ENCODE measurements at regions not wholly inside any gene's neighbourhood (a gene's known extent, or its start where the extent isn't known, plus 50 kb on each side); places are given as distances from the start of the nearest gene placed in this dataset.

- no peak overlapping the region for H3K4me3 ChIP-seq
- H3K4me2 ChIP-seq (ENCODE audit: unreplicated experiment), result no peak overlapping the region
- no peaks in the 10 kb centered on the region for H3K4me1 ChIP-seq (ENCODE audit: insufficient read depth)
- H3K36me3 ChIP-seq (ENCODE audit: low read depth), result no peaks in the 10 kb centered on the region
- H3K9me2 ChIP-seq (ENCODE audit: insufficient read depth), result no peaks in the 10 kb centered on the region
- TF ChIP-seq EZH2 (IDR thresholded peaks at IDR 0.05; ENCODE audit: insufficient read depth, poor library complexity, severe bottlenecking), result no peak
- no peak for TF ChIP-seq EZH2phosphoT487 (IDR thresholded peaks at IDR 0.05; ENCODE audit: insufficient read depth, low read depth)
- DNase-seq, result no peak
- no peak overlapping the region for H3K27ac ChIP-seq
- H3K9ac ChIP-seq, result no peak overlapping the region
- H3K27me3 ChIP-seq (replicated peaks; ENCODE audit: insufficient read depth), result no peaks in the 10 kb centered on the region
- WGBS, 2 experiments (ENCODE audit: low coverage in 1 of 2, low lambda C conversion rate in 2 of 2, missing lambda C conversion rate in 2 of 2), result 20 to 35% methylated on average over 2 of the region's 2 CpGs
- no peaks in the 10 kb centered on the region for H3F3A ChIP-seq (ENCODE audit: insufficient read depth)
- in situ Hi-C loops (cut with MboI), result no loop called here
- H2AFZ ChIP-seq, result no peak overlapping the region
- no peaks in the 10 kb centered on the region for H4K20me1 ChIP-seq (ENCODE audit: insufficient read depth)
- H3K79me2 ChIP-seq (ENCODE audit: insufficient read depth), result no peaks in the 10 kb centered on the region
- H3K9me3 ChIP-seq (ENCODE audit: low read depth), result peaks cover 3% of the 10 kb centered on the region
Measured at GRCh38 chr2:5102823-5103222, 589.4 kb upstream of the SOX11 start.

GRCh38 chr2:5111581-5111980 lies 580.6 kb upstream of the SOX11 start:
- H3K4me2 ChIP-seq (ENCODE audit: unreplicated experiment), result no peak overlapping the region
- no peaks in the 10 kb centered on the region for H3K79me2 ChIP-seq (ENCODE audit: insufficient read depth)
- H3K27ac ChIP-seq, result no peak overlapping the region
- H3K9me3 ChIP-seq (ENCODE audit: low read depth), result peaks cover 3% of the 10 kb centered on the region
- in situ Hi-C loops (cut with MboI), result no loop called here
- H3F3A ChIP-seq (ENCODE audit: insufficient read depth), result no peaks in the 10 kb centered on the region
- H3K4me1 ChIP-seq (ENCODE audit: insufficient read depth), result no peaks in the 10 kb centered on the region
- H2AFZ ChIP-seq, result no peak overlapping the region
- no peak overlapping the region for H3K9ac ChIP-seq
- H3K36me3 ChIP-seq (ENCODE audit: low read depth), result no peaks in the 10 kb centered on the region
- no peaks in the 10 kb centered on the region for H4K20me1 ChIP-seq (ENCODE audit: insufficient read depth)
- H3K27me3 ChIP-seq (replicated peaks; ENCODE audit: insufficient read depth), result no peaks in the 10 kb centered on the region
- no peak overlapping the region for H3K4me3 ChIP-seq
- DNase-seq, result no peak
- H3K9me2 ChIP-seq (ENCODE audit: insufficient read depth), result no peaks in the 10 kb centered on the region
- TF ChIP-seq EZH2 (IDR thresholded peaks at IDR 0.05; ENCODE audit: insufficient read depth, poor library complexity, severe bottlenecking), result no peak
- TF ChIP-seq EZH2phosphoT487 (IDR thresholded peaks at IDR 0.05; ENCODE audit: insufficient read depth, low read depth), result no peak

- H3K36me3 ChIP-seq (ENCODE audit: low read depth), result no peaks in the 10 kb centered on the region
- peaks cover 4% of the 10 kb centered on the region for H3K9me3 ChIP-seq (ENCODE audit: low read depth)
- H3K9ac ChIP-seq, result no peak overlapping the region
- TF ChIP-seq EZH2phosphoT487 (IDR thresholded peaks at IDR 0.05; ENCODE audit: insufficient read depth, low read depth), result no peak
- no peak for TF ChIP-seq EZH2 (IDR thresholded peaks at IDR 0.05; ENCODE audit: insufficient read depth, poor library complexity, severe bottlenecking)
- no peaks in the 10 kb centered on the region for H4K20me1 ChIP-seq (ENCODE audit: insufficient read depth)
- no peak overlapping the region for H3K4me3 ChIP-seq
- in situ Hi-C loops (cut with MboI), result no loop called here
- no peaks in the 10 kb centered on the region for H3K79me2 ChIP-seq (ENCODE audit: insufficient read depth)
- no peaks in the 10 kb centered on the region for H3K4me1 ChIP-seq (ENCODE audit: insufficient read depth)
- DNase-seq, result no peak
- H3K4me2 ChIP-seq (ENCODE audit: unreplicated experiment), result no peak overlapping the region
- no peaks in the 10 kb centered on the region for H3K9me2 ChIP-seq (ENCODE audit: insufficient read depth)
- no peaks in the 10 kb centered on the region for H3K27me3 ChIP-seq (replicated peaks; ENCODE audit: insufficient read depth)
- no peak overlapping the region for H3K27ac ChIP-seq
- no peaks in the 10 kb centered on the region for H3F3A ChIP-seq (ENCODE audit: insufficient read depth)
- no peak overlapping the region for H2AFZ ChIP-seq
Measured at GRCh38 chr2:5119046-5119445, 573.1 kb upstream of the SOX11 start.

GRCh38 chr2:5121121-5121520 lies 571.1 kb upstream of the SOX11 start:
- WGBS, 2 experiments (ENCODE audit: low coverage in 1 of 2, low lambda C conversion rate in 2 of 2, missing lambda C conversion rate in 2 of 2), result 21 to 25% methylated on average over 12 of the region's 12 CpGs
- Histone ChIP-seq H3K9ac (no peak overlapping the region), H3K4me2 (ENCODE audit: unreplicated experiment) (no peak overlapping the region), H3K4me3 (no peak overlapping the region), H3K79me2 (ENCODE audit: insufficient read depth) (no peaks in the 10 kb centered on the region), H3K4me1 (ENCODE audit: insufficient read depth) (no peaks in the 10 kb centered on the region), H3K27me3 (replicated peaks; ENCODE audit: insufficient read depth) (no peaks in the 10 kb centered on the region), H3K36me3 (ENCODE audit: low read depth) (no peaks in the 10 kb centered on the region), H3K27ac (no peak overlapping the region), H2AFZ (no peak overlapping the region), H3F3A (ENCODE audit: insufficient read depth) (no peaks in the 10 kb centered on the region), H3K9me2 (ENCODE audit: insufficient read depth) (no peaks in the 10 kb centered on the region), H4K20me1 (ENCODE audit: insufficient read depth) (no peaks in the 10 kb centered on the region), H3K9me3 (ENCODE audit: low read depth) (peaks cover 4% of the 10 kb centered on the region)
- in situ Hi-C loops (cut with MboI), result no loop called here
- TF ChIP-seq EZH2 (IDR thresholded peaks at IDR 0.05; ENCODE audit: insufficient read depth, poor library complexity, severe bottlenecking) (no peak), EZH2phosphoT487 (IDR thresholded peaks at IDR 0.05; ENCODE audit: insufficient read depth, low read depth) (no peak)
- DNase-seq, result no peak

GRCh38 chr2:5121642-5122041 lies 570.5 kb upstream of the SOX11 start:
- Histone ChIP-seq H3K4me2 (ENCODE audit: unreplicated experiment) (no peak overlapping the region), H3K27ac (no peak overlapping the region), H3K79me2 (ENCODE audit: insufficient read depth) (no peaks in the 10 kb centered on the region), H3K36me3 (ENCODE audit: low read depth) (no peaks in the 10 kb centered on the region), H4K20me1 (ENCODE audit: insufficient read depth) (no peaks in the 10 kb centered on the region), H2AFZ (no peak overlapping the region), H3K9me2 (ENCODE audit: insufficient read depth) (no peaks in the 10 kb centered on the region), H3K9ac (no peak overlapping the region), H3K4me3 (no peak overlapping the region), H3K4me1 (ENCODE audit: insufficient read depth) (no peaks in the 10 kb centered on the region), H3F3A (ENCODE audit: insufficient read depth) (no peaks in the 10 kb centered on the region), H3K27me3 (replicated peaks; ENCODE audit: insufficient read depth) (no peaks in the 10 kb centered on the region), H3K9me3 (ENCODE audit: low read depth) (peaks cover 4% of the 10 kb centered on the region)
- in situ Hi-C loops (cut with MboI), result no loop called here
- 6 to 8% methylated on average over 4 of the region's 4 CpGs for WGBS, 2 experiments (ENCODE audit: low coverage in 1 of 2, low lambda C conversion rate in 2 of 2, missing lambda C conversion rate in 2 of 2)
- DNase-seq, result no peak
- no peak for TF ChIP-seq EZH2 (IDR thresholded peaks at IDR 0.05; ENCODE audit: insufficient read depth, poor library complexity, severe bottlenecking)
- TF ChIP-seq EZH2phosphoT487 (IDR thresholded peaks at IDR 0.05; ENCODE audit: insufficient read depth, low read depth), result no peak

Data from GM23248 (cell line).